22Rv1 (cell line): ENCODE measurements at regions not wholly inside any gene's neighbourhood (a gene's known extent, or its start where the extent isn't known, plus 50 kb on each side); places are given as distances from the start of the nearest gene placed in this dataset.
A peak's percentile ranks its signal among the peaks of the same experiment; 100 is the strongest.

ENCODE experiments used
- H3K27ac ChIP-seq: fragments of 450-650 bp; 2 replicates; pipeline ENCODE4 v1.5.1; 2017
- CTCF ChIP-seq: fragments of 450-650 bp; IDR thresholded peaks from 2 replicates; pipeline ENCODE4 v1.5.1; 2017; ENCODE audit warnings: mild to moderate bottlenecking
- ZFX ChIP-seq: fragments of 450-650 bp; IDR thresholded peaks from 2 replicates; pipeline ENCODE4 v1.6.1; 2017; ENCODE audit warnings: antibody characterized with exemption, borderline replicate concordance

DNA sequence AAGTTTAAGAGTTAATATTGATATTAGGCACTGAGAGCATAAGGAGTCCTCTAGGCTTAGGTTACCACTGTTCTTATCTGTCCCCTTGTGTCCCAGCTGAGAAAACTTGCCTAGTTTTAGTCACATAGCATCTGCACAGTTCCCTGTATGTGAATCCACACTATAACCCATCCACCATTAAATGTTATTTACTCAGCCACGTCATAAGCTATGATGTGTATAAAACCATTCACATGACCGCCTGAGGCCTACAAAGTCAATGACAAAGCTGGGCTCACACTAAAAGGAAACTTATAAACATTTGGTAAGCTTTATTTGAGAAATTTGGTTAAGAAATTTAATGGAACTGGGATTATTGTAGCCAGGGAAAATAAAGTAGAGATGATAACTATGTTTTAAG lies 59.2 kb upstream of the TFAP2D start:
- no peak for TF ChIP-seq CTCF
- no peak for TF ChIP-seq ZFX
- H3K27ac ChIP-seq: no peak overlapping the region

DNA sequence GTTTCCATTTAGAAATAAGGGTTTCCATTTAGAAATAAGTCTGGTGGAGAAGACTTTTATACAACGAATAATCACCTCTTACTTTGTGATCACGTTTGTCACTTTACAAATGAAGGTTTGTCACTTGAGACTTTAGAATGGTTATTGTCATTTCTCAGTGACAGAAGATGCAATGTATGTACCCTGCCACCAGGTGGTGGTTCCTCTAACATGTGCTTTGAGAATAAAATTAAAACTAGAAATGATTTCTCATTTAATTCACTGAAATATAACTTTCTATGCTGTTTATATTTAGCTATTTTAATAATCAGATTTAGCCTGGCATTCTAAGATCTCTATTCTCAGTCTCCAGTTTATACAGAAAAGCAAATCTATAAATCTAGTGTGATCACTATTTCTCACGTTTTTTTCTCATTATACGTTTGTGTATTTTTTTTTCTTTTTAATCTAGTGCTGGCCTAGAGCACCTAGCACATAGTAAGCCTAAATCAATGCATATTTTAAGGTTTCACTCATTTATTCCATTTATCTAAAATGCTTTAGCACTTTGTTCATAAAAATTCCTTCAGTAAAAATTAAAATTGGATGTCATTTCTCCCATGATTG lies 57.4 kb upstream of the TFAP2D start:
- no peak overlapping the region for H3K27ac ChIP-seq
- no peak for TF ChIP-seq ZFX
- peak; percentile 75 for TF ChIP-seq CTCF

DNA sequence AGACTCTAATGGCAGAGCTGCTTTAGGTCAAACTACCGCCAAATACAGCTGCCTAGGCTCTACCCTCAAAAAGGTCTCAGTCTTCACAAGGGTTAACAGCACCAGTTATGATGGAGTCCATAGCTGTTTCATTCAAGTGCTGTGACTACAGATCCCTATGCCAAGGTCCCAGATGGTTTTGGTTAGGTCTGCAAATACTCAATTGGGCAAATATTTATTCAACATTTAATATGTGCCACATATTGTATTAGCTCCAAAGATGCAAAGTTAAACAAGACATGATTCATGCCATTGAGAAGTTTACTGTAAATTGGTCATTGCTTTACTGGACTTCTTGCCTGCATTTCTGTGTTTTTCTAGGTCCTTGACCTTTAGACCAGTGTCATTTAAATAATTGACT lies 55.8 kb upstream of the TFAP2D start:
- no peak for TF ChIP-seq ZFX
- no peak for TF ChIP-seq CTCF
- 0 out of 2 replicates have a peak overlapping the region, but pooled peaks have one; percentile 14 for H3K27ac ChIP-seq

GRCh38 chr6:50658561-50658960 lies 54.8 kb upstream of the TFAP2D start:
- TF ChIP-seq CTCF (no peak), ZFX (no peak)
- H3K27ac ChIP-seq: no peak overlapping the region

DNA sequence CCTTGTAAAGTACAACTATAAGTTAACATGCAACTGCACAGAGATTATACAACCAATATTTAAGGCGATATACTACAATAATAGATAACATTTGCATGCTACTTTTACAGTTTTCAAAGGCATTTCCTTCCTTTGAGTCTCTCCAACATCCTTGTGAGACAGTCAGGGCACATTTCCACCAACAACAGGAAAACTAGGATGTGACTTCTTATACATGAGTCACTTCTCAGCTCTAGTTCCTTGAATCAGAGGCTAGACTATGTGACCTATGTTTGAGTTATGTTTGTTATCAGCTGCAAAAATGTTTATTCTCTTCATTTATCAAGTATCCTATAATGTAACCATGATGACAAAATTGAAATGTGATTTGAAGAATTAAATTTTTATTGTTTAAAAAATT lies 51.7 kb upstream of the TFAP2D start:
- TF ChIP-seq CTCF (no peak), ZFX (no peak)
- no peak overlapping the region for H3K27ac ChIP-seq
